ENCODE measurements at regions not wholly inside any gene's neighbourhood (a gene's known extent, or its start where the extent isn't known, plus 50 kb on each side); places are given as distances from the start of the nearest gene placed in this dataset.

DNA sequence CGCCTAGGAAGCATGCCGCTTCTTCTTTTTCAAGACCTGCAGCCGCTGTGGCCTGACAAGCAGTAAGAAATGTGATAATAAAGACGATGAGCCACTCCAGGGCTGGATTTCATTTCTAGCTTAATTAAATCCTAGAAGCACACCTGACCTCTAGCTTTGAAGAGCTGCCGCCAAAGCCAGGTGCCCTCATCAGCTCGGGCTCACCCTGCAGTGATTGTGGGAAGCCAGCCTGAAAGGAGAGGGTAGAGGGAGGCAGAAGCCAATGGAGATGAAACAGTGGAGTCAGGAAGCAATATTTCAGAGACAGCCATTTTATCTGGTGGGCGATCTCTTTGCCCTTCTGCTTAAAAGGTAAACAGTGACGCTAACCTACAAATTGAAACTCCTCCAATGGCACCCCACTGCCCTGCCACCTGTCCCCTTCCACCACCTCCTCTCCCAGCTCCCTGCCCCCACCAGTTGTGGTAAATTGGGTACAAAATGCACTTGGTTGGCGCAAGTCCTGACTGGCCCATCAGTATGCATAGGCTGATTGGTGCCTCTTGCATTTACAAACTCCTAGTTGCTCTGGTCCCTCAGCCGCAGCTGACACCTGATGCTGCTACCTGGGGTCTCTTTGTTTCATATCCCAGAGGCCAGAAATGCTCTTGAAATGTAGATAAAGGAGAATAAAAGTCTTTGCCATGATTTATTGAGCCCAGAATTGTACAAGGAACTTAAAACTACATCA, 385.3 kb downstream of the PDCD6IP start:
- TF ChIP-seq BRCA1 (IDR thresholded peaks at IDR 0.05; ENCODE audit: low read depth, low read length) (no peak), NR2C1 (IDR thresholded peaks at IDR 0.05) (no peak), JUNB (IDR thresholded peaks at IDR 0.05) (no peak), ESRRA (IDR thresholded peaks at IDR 0.05; ENCODE audit: low read length) (no peak), ZSCAN29 (IDR thresholded peaks at IDR 0.05) (no peak)
- TF ChIP-seq, protein P1, sequence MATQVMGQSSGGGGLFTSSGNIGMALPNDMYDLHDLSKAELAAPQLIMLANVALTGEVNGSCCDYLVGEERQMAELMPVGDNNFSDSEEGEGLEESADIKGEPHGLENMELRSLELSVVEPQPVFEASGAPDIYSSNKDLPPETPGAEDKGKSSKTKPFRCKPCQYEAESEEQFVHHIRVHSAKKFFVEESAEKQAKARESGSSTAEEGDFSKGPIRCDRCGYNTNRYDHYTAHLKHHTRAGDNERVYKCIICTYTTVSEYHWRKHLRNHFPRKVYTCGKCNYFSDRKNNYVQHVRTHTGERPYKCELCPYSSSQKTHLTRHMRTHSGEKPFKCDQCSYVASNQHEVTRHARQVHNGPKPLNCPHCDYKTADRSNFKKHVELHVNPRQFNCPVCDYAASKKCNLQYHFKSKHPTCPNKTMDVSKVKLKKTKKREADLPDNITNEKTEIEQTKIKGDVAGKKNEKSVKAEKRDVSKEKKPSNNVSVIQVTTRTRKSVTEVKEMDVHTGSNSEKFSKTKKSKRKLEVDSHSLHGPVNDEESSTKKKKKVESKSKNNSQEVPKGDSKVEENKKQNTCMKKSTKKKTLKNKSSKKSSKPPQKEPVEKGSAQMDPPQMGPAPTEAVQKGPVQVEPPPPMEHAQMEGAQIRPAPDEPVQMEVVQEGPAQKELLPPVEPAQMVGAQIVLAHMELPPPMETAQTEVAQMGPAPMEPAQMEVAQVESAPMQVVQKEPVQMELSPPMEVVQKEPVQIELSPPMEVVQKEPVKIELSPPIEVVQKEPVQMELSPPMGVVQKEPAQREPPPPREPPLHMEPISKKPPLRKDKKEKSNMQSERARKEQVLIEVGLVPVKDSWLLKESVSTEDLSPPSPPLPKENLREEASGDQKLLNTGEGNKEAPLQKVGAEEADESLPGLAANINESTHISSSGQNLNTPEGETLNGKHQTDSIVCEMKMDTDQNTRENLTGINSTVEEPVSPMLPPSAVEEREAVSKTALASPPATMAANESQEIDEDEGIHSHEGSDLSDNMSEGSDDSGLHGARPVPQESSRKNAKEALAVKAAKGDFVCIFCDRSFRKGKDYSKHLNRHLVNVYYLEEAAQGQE (IDR thresholded peaks at IDR 0.05; ENCODE audit: low read depth, low read length) = no peak
- TF ChIP-seq, protein P2, sequence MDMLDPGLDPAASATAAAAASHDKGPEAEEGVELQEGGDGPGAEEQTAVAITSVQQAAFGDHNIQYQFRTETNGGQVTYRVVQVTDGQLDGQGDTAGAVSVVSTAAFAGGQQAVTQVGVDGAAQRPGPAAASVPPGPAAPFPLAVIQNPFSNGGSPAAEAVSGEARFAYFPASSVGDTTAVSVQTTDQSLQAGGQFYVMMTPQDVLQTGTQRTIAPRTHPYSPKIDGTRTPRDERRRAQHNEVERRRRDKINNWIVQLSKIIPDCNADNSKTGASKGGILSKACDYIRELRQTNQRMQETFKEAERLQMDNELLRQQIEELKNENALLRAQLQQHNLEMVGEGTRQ (IDR thresholded peaks at IDR 0.05; ENCODE audit: borderline replicate concordance, low read depth, low read length) = no peak
